ENCODE measurements at regions not wholly inside any gene's neighbourhood (a gene's known extent, or its start where the extent isn't known, plus 50 kb on each side); places are given as distances from the start of the nearest gene placed in this dataset.
A peak's percentile ranks its signal among the peaks of the same experiment; 100 is the strongest.

- Histone ChIP-seq H3K36me3 (ENCODE audit: control insufficient read depth, insufficient read depth, low read length) (no peaks in the 10 kb centered on the region), H3K27me3 (ENCODE audit: control insufficient read depth, insufficient read depth, low read length) (no peaks in the 10 kb centered on the region), H3K4me3 (ENCODE audit: low read depth, low read length) (no peak overlapping the region)
- FAIRE-seq (no peak), DNase-seq (ENCODE audit: low read depth) (peak; percentile 72)
- TF ChIP-seq CTCF (IDR thresholded peaks at IDR 0.05; ENCODE audit: insufficient read depth, low read length, severe bottlenecking) = no peak
Measured at GRCh38 chr2:4340536-4340935, 637.2 kb downstream of the DCDC2C start.

GRCh38 chr2:4346628-4347027 is 643.3 kb downstream of the DCDC2C start:
- no peak overlapping the region for H3K4me3 ChIP-seq (ENCODE audit: low read depth, low read length)
- FAIRE-seq (no peak), DNase-seq (ENCODE audit: low read depth) (no peak)
- TF ChIP-seq CTCF (IDR thresholded peaks at IDR 0.05; ENCODE audit: insufficient read depth, low read length, severe bottlenecking) = no peak
- H3K27me3 ChIP-seq (ENCODE audit: control insufficient read depth, insufficient read depth, low read length) = no peaks in the 10 kb centered on the region
- H3K36me3 ChIP-seq (ENCODE audit: control insufficient read depth, insufficient read depth, low read length) = no peaks in the 10 kb centered on the region

- TF ChIP-seq CTCF (IDR thresholded peaks at IDR 0.05; ENCODE audit: insufficient read depth, low read length, severe bottlenecking) = no peak
- no peak overlapping the region for H3K4me3 ChIP-seq (ENCODE audit: low read depth, low read length)
- DNase-seq (ENCODE audit: low read depth) = no peak
- H3K36me3 ChIP-seq (ENCODE audit: control insufficient read depth, insufficient read depth, low read length) = no peaks in the 10 kb centered on the region
- no peaks in the 10 kb centered on the region for H3K27me3 ChIP-seq (ENCODE audit: control insufficient read depth, insufficient read depth, low read length)
- no peak for FAIRE-seq
Measured at GRCh38 chr2:4353668-4354067, 650.3 kb downstream of the DCDC2C start.

GRCh38 chr2:4354164-4354563 is 650.8 kb downstream of the DCDC2C start:
- TF ChIP-seq CTCF (IDR thresholded peaks at IDR 0.05; ENCODE audit: insufficient read depth, low read length, severe bottlenecking) = no peak
- FAIRE-seq = no peak

GRCh38 chr2:4354678-4355077 is 651.3 kb downstream of the DCDC2C start:
- no peak for TF ChIP-seq CTCF (IDR thresholded peaks at IDR 0.05; ENCODE audit: insufficient read depth, low read length, severe bottlenecking)
- DNase-seq (ENCODE audit: low read depth) (no peak), FAIRE-seq (no peak)
- Histone ChIP-seq H3K27me3 (ENCODE audit: control insufficient read depth, insufficient read depth, low read length) (no peaks in the 10 kb centered on the region), H3K4me3 (ENCODE audit: low read depth, low read length) (no peak overlapping the region), H3K36me3 (ENCODE audit: control insufficient read depth, insufficient read depth, low read length) (no peaks in the 10 kb centered on the region)

More at GRCh38 chr2:4354164-4354563, 650.8 kb downstream of the DCDC2C start:
- Histone ChIP-seq H3K27me3 (ENCODE audit: control insufficient read depth, insufficient read depth, low read length) (no peaks in the 10 kb centered on the region), H3K4me3 (ENCODE audit: low read depth, low read length) (no peak overlapping the region), H3K36me3 (ENCODE audit: control insufficient read depth, insufficient read depth, low read length) (no peaks in the 10 kb centered on the region)
- DNase-seq (ENCODE audit: low read depth) = peak; percentile 5

- no peaks in the 10 kb centered on the region for H3K27me3 ChIP-seq (ENCODE audit: control insufficient read depth, insufficient read depth, low read length)
- no peaks in the 10 kb centered on the region for H3K36me3 ChIP-seq (ENCODE audit: control insufficient read depth, insufficient read depth, low read length)
- no peak for FAIRE-seq
- DNase-seq (ENCODE audit: low read depth) = no peak
- TF ChIP-seq CTCF (IDR thresholded peaks at IDR 0.05; ENCODE audit: insufficient read depth, low read length, severe bottlenecking) = no peak
- H3K4me3 ChIP-seq (ENCODE audit: low read depth, low read length) = no peak overlapping the region
Measured at GRCh38 chr2:4356109-4356508, 652.7 kb downstream of the DCDC2C start.
